Heart left ventricle (tissue), 13 donors: ENCODE measurements at regions not wholly inside any gene's neighbourhood (a gene's known extent, or its start where the extent isn't known, plus 50 kb on each side); places are given as distances from the start of the nearest gene placed in this dataset.

Experiments
- POLR2A ChIP-seq, 2 donors: fragments of 450-650 bp; IDR thresholded peaks; one replicate each; pipeline ENCODE4 v1.6.1; 2017; ENCODE audit warnings: antibody characterized with exemption in 2 of 2, mild to moderate bottlenecking in 2 of 2, moderate library complexity in 2 of 2
- TF ChIP-seq, protein P1 (sequence below), 12 donors: fragments of 200-600 bp; sonication (generic) in 4 of 12; IDR thresholded peaks; one replicate each; pipeline versions ENCODE4 v1.5.0 to v1.8.0; 2018 to 2022; ENCODE audit warnings: antibody characterized with exemption in 12 of 12, mild to moderate bottlenecking in 5 of 12
- donor health status: ischemic (EF 13 %, LVEDD 7.1; RV severe dilation, severe dysfunction).
- donor health status: DM: no; HTN: yes; CAD: no.
- donor health status: DM: no; HTN: no; CAD: no.
- donor health status: ischemic (EF 25% LVEDD 6.9; RV normal size, moderate dysfunction).
- donor health status: ischemic (EF 25% LVEDD 5.7; RV mildly dilated, moderate dysfunction).
- donor health status: ischemic (EF 35%, LVEDD 5.7; RV mildly dilated, moderate dysfunction).
- donor health status: nonischemic (EF 11% LVEDD 7.7; RV severe dilation, severe dysfunction).
- donor health status: DM: yes; HTN: yes; CAD: no.
- donor health status: PGD.
- donor health status: ischemic (EF 29% LVEDD 5.4; RV normal size, mild dysfunction).
- donor health status: nonischemic (EF 23%, LVEDD 6.1; RV moderate dilation, normal function).

DNA sequence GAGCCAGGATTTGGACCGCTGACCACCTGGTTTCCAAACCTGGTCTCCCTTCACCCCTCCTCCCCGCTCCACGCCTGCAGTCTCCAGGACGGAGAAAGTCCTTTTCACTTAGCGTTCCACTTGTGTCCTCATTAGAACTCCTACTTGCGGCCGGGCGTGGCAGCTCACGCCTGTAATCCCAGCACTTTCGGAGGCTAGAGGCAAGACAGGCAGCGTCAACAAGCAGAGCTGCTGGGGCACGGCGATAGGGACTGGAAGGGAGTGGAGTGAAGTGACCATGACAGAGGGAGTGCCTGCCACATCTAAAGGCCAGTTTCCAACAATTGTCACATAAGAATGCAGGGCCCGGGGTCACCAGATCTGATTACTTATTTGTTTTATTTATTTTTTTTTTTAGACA, 132.5 kb upstream of the NCOR2 start:
- TF ChIP-seq, protein P1, sequence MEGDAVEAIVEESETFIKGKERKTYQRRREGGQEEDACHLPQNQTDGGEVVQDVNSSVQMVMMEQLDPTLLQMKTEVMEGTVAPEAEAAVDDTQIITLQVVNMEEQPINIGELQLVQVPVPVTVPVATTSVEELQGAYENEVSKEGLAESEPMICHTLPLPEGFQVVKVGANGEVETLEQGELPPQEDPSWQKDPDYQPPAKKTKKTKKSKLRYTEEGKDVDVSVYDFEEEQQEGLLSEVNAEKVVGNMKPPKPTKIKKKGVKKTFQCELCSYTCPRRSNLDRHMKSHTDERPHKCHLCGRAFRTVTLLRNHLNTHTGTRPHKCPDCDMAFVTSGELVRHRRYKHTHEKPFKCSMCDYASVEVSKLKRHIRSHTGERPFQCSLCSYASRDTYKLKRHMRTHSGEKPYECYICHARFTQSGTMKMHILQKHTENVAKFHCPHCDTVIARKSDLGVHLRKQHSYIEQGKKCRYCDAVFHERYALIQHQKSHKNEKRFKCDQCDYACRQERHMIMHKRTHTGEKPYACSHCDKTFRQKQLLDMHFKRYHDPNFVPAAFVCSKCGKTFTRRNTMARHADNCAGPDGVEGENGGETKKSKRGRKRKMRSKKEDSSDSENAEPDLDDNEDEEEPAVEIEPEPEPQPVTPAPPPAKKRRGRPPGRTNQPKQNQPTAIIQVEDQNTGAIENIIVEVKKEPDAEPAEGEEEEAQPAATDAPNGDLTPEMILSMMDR (IDR thresholded peaks at IDR 0.05): no peak
- no peak for TF ChIP-seq POLR2A (IDR thresholded peaks at IDR 0.05)
